Right lobe of liver (tissue), 6 donors: ENCODE measurements at regions not wholly inside any gene's neighbourhood (a gene's known extent, or its start where the extent isn't known, plus 50 kb on each side); places are given as distances from the start of the nearest gene placed in this dataset.

Experiments
- ATAC-seq, 4 donors: fragments of 200-7000 bp; cut with Tn5 transposase; one replicate each; pipeline ENCODE4 v1.9.1; 2020; ENCODE audit warnings: mild to moderate bottlenecking in 4 of 4, moderate library complexity in 4 of 4
- DNase-seq, 3 donors: peaks; one replicate each; pipeline ENCODE4 v3.0.0-alpha.2; 2020
- H3K27ac ChIP-seq, 3 donors: fragments of 200-600 bp; one replicate each; pipeline ENCODE4 v1.8.0; 2022
- H3K27me3 ChIP-seq, 2 donors: fragments of 200-600 bp; one replicate each; pipeline ENCODE4 v1.8.0; 2022
- H3K36me3 ChIP-seq, 4 donors: fragments of 200-600 bp; sonication (generic) in 1 of 4; one replicate each; pipeline versions ENCODE4 v1.5.1 to v1.8.0; 2017 to 2022; ENCODE audit warnings: control low read depth in 1 of 4
- H3K4me1 ChIP-seq, 4 donors: fragments of 200-600 bp; sonication (generic) in 1 of 4; one replicate each; pipeline versions ENCODE4 v1.5.1 to v1.8.0; 2017 to 2022; ENCODE audit warnings: control low read depth in 1 of 4
- H3K4me3 ChIP-seq, 3 donors: fragments of 200-600 bp; one replicate each; pipeline ENCODE4 v1.8.0; 2022
- H3K9me3 ChIP-seq, 4 donors: fragments of 200-600 bp; sonication (generic) in 1 of 4; one replicate each; pipeline versions ENCODE4 v1.5.1 to v1.8.0; 2017 to 2022; ENCODE audit warnings: control low read depth in 1 of 4
- POLR2A ChIP-seq: fragments of 450-650 bp; IDR thresholded peaks from one replicate; pipeline ENCODE4 v1.6.1; 2017; ENCODE audit warnings: antibody characterized with exemption, mild to moderate bottlenecking
- WGBS: methylation state at CpG from one replicate; pipeline ENCODE4 v1.1.6; 2018; ENCODE audit warnings: low coverage, low lambda C conversion rate; ENCODE audit not compliant: insufficient coverage; ENCODE audit errors: missing lambda C conversion rate; 5-methylcytosine and 5-hydroxymethylcytosine counted together
- intact Hi-C, 2 donors: fragments of 100-400 bp; cut with DNase I; formaldehyde crosslinking; loops; one replicate each; pipeline versions ENCODE4 v1.11.2 to v1.14.1; 2022
- TF ChIP-seq, protein P1 (sequence below), 4 donors: fragments of 200-600 bp in 3 of 4; fragments of 450-650 bp in 1 of 4; IDR thresholded peaks; one replicate each; pipeline versions ENCODE4 v1.5.1 to v1.8.0; 2016 to 2022; ENCODE audit warnings: antibody characterized with exemption in 4 of 4, mild to moderate bottlenecking in 2 of 4
- donor health status: DM: no; HTN: yes; CAD: no.
- donor health status: DM: no; HTN: no; CAD: no.
- donor health status: DM: no; HTN: no; CAD: no.
- donor health status: DM: no; HTN: yes; CAD: no.
- donor health status: DM: no; HTN: yes; CAD: no.

DNA sequence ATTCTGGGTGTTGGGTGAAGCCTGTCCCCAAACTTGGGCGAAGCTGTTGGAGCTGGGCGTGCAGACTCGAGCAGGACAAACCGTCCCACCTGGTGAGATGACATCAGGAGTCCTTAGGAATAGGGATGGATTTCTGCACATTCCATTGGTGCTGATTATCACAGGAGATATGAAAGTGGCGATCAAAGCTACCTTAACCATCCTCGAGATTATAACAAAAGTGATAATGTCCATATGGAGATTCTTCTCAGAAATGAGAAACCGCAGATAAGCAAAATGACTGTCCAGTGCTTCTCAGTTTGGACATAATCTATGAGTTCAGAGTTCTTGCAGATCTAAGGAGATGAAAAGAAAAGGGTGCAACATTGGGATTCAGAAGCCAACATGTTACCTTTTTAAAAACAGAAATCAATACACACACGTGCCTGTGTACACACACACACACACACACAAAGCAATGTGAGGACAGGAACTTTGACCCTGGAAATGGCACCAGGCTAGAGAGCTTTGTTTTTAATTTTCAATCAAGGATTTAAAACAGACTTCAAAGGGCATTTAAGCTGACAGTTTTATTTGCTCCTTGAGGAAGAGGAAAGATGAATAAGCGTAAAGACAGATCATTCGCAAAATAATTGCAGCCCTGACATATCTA is 165.4 kb downstream of the CD83 start:
- ATAC-seq: peak; percentile 43 to 72 (median 66)
- intact Hi-C loops: no loop called here

DNA sequence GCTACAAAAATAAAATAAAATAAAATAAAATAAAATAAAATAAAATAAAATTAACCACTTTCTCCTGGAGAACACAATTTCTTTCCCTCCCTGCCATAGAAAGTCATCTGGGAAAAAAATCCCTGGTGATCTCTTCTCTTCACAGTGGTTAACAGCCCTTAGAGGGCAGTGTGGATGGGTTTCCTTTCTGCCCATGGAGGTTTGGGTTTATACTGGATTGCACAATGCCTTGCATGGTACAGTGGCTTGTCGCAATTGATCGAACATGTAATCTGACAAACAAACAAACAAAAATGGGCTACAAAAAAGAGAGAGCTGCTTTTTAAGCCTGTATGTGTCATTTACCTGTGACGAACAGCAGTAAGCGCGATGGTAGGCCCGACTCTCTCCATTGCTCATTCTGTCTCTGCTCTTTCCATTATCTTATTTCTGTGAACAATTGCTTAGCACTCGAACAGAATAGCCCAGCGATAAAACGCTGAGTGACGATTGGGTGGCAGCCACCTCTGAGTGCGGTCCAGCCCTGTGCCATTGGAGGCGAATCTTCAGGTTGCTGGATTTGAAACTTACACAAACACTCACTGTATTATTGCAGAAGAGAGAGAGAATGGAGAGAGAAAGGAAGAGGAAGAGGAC is 166.1 kb downstream of the CD83 start:
- TF ChIP-seq POLR2A: no peak
- TF ChIP-seq, protein P1, sequence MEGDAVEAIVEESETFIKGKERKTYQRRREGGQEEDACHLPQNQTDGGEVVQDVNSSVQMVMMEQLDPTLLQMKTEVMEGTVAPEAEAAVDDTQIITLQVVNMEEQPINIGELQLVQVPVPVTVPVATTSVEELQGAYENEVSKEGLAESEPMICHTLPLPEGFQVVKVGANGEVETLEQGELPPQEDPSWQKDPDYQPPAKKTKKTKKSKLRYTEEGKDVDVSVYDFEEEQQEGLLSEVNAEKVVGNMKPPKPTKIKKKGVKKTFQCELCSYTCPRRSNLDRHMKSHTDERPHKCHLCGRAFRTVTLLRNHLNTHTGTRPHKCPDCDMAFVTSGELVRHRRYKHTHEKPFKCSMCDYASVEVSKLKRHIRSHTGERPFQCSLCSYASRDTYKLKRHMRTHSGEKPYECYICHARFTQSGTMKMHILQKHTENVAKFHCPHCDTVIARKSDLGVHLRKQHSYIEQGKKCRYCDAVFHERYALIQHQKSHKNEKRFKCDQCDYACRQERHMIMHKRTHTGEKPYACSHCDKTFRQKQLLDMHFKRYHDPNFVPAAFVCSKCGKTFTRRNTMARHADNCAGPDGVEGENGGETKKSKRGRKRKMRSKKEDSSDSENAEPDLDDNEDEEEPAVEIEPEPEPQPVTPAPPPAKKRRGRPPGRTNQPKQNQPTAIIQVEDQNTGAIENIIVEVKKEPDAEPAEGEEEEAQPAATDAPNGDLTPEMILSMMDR (IDR thresholded peaks at IDR 0.05): peak; percentile 42 to 61 (median 52)
- ATAC-seq (peak; percentile 96 to 97 (median 96)), DNase-seq (peak in 1 of 3 donors; percentile 62)
- Histone ChIP-seq H3K36me3 (no peaks in the 10 kb centered on the region), H3K27ac (peak overlapping the region in 1 of 3 donors; percentile 9), H3K4me3 (peak overlapping the region in 1 of 3 donors; percentile 37), H3K27me3 (no peaks in the 10 kb centered on the region), H3K9me3 (no peaks in the 10 kb centered on the region), H3K4me1 (peaks cover 0 to 10% (median 0%) of the 10 kb centered on the region in 4 donors)
- intact Hi-C loops: no loop called here
- WGBS: 22% methylated on average over 12 of the region's 12 CpGs

More for the DNA sequence above, 165.4 kb downstream of the CD83 start:
- TF ChIP-seq, protein P1 (IDR thresholded peaks at IDR 0.05): no peak
- TF ChIP-seq POLR2A: no peak
- WGBS: 49% methylated on average over 7 of the region's 10 CpGs
- Histone ChIP-seq H3K27ac (peak overlapping the region in 1 of 3 donors; percentile 9), H3K4me3 (no peak overlapping the region), H3K9me3 (no peaks in the 10 kb centered on the region), H3K36me3 (no peaks in the 10 kb centered on the region), H3K4me1 (peaks cover 0 to 10% (median 0%) of the 10 kb centered on the region in 4 donors), H3K27me3 (no peaks in the 10 kb centered on the region)
- no peak for DNase-seq

DNA sequence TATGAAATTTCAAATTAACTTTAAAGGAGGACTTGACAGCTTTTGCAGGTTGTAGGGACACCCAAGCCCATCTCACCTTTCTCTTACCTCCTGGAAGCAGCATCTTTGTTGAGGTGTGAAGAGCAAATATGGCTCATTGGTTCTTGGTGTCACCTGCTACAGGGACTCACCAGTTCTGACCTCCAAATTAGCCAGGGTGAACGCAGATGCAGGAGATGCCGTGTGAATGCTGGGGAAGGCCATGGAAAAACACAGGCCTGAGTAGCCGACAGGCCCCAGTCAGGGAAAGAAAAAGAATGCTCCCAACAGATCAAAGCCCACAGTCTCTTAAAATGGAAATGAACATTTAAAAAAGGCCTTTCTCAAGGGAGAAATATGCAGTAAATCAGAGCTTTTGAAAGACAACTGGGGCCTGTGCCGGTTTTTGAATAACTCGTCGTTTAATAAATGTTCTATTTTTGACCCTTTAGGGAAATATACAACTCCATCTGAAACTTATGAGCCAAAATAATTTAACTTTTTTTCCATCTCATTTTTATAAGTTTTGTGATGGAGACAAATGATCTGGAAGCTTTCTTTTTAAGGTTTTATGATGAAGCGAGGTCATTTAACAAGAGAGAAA is 167.5 kb downstream of the CD83 start:
- TF ChIP-seq POLR2A: no peak
- TF ChIP-seq, protein P1 (IDR thresholded peaks at IDR 0.05): no peak
- Histone ChIP-seq H3K9me3 (no peaks in the 10 kb centered on the region), H3K36me3 (no peaks in the 10 kb centered on the region), H3K27me3 (no peaks in the 10 kb centered on the region), H3K4me3 (no peak overlapping the region), H3K27ac (no peak overlapping the region), H3K4me1 (peaks cover 0 to 10% (median 0%) of the 10 kb centered on the region in 4 donors)
- 91% methylated on average over 7 of the region's 7 CpGs for WGBS
- DNase-seq: no peak
- intact Hi-C loops: no loop called here
- no peak for ATAC-seq

DNA sequence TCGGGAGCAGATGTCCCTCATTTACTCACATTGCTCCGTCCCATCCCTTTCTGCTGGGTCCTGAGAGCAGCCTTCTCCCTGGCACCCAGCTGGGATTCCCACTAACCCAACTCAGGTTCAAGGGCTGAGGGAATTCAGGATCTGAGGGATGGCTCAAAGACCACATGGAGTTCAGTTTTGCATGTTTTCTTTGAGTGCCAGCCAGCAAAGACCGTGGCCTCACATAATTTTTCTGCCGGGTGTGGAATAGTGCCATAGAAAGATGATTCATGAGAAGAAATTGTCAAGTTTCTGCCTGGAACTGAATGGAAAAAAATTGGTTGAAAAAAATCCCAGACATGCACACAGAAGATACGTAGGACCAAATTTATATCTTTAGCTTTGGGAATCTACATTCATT is 168.6 kb downstream of the CD83 start:
- no peak overlapping the region for H3K27ac ChIP-seq
- H3K4me3 ChIP-seq: no peak overlapping the region
- no peak for DNase-seq
- H3K4me1 ChIP-seq: peaks cover 0 to 10% (median 0%) of the 10 kb centered on the region in 4 donors
- intact Hi-C loops: no loop called here
- TF ChIP-seq POLR2A: no peak
- TF ChIP-seq, protein P1 (IDR thresholded peaks at IDR 0.05): no peak
- no peaks in the 10 kb centered on the region for H3K36me3 ChIP-seq
- no peaks in the 10 kb centered on the region for H3K9me3 ChIP-seq
- no peaks in the 10 kb centered on the region for H3K27me3 ChIP-seq
- WGBS: 37% methylated on average over 5 of the region's 5 CpGs
- ATAC-seq: no peak
